ENCODE measurements at regions not wholly inside any gene's neighbourhood (a gene's known extent, or its start where the extent isn't known, plus 50 kb on each side); places are given as distances from the start of the nearest gene placed in this dataset.

DNA sequence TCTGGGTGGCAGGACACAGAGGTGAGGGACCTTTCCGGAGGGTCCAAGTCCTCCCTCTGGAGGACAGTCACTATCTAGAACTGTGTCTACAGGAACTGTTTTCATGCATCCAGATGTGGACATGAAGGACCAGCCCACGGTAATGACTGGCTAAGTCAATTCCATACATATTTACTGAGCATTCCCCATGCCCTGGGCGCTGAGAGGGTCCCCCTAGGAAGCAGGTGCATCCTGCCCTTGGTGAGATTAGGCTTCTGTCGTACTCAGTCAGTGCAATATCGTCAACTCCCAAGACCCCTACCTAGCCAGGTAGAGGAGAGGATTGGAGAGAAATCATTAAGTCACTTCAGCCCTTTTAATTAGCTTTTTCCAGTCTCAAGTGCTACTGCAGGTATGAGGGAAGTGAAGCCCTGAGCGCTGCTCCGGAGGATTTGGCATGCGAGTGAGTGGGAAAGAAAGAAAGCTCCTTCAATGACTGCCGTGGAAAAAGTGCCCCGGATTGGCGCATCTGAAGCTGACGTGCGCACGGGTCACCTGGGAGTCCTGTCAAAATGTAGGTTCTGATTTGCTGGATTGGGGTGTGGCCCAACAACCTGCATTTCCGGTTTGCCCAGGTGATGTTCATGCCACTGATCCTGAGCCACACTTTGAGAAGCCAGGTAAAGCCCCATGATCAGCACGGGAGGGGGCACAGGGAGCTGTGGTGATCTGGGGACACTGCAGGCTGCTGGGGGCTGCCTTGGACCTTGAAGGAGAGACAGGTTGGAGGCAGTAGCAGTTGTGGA is 367.4 kb upstream of the TNRC6C start:
- Histone ChIP-seq H3K9me3 (ENCODE audit: control insufficient read depth in 4 of 4, low read length in 3 of 4) (peaks cover 0 to 5% (median under 1%) of the 10 kb centered on the region in 4 donors), H3K4me1 (ENCODE audit: control insufficient read depth in 4 of 4, insufficient read depth in 4 of 4, low read length in 3 of 4) (no peaks in the 10 kb centered on the region), H3K27ac (ENCODE audit: low read depth in 1 of 2, low read length in 2 of 2) (no peak overlapping the region), H3K9ac (ENCODE audit: low read depth in 1 of 2, low read length in 2 of 2) (no peak overlapping the region), H3K36me3 (ENCODE audit: control insufficient read depth in 4 of 4, insufficient read depth in 3 of 4, low read depth in 1 of 4, low read length in 3 of 4) (no peaks in the 10 kb centered on the region), H3K27me3 (ENCODE audit: control insufficient read depth in 4 of 4, insufficient read depth in 4 of 4, low read length in 3 of 4) (peaks cover 0 to 2% (median 0%) of the 10 kb centered on the region in 4 donors), H3K4me3 (ENCODE audit: low read depth in 1 of 3, low read length in 3 of 3) (no peak overlapping the region)
- 67% methylated on average over 16 of the region's 16 CpGs for WGBS
- TF ChIP-seq HNF4A (conservative IDR thresholded peaks at IDR 0.05): no peak
- no peak for TF ChIP-seq EGR1 (IDR thresholded peaks at IDR 0.05; ENCODE audit: low read depth in 2 of 2)
- TF ChIP-seq NR2F2 (IDR thresholded peaks at IDR 0.05): no peak
- TF ChIP-seq, protein P1, sequence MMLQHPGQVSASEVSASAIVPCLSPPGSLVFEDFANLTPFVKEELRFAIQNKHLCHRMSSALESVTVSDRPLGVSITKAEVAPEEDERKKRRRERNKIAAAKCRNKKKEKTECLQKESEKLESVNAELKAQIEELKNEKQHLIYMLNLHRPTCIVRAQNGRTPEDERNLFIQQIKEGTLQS (IDR thresholded peaks at IDR 0.05): no peak
- TF ChIP-seq, protein P2, sequence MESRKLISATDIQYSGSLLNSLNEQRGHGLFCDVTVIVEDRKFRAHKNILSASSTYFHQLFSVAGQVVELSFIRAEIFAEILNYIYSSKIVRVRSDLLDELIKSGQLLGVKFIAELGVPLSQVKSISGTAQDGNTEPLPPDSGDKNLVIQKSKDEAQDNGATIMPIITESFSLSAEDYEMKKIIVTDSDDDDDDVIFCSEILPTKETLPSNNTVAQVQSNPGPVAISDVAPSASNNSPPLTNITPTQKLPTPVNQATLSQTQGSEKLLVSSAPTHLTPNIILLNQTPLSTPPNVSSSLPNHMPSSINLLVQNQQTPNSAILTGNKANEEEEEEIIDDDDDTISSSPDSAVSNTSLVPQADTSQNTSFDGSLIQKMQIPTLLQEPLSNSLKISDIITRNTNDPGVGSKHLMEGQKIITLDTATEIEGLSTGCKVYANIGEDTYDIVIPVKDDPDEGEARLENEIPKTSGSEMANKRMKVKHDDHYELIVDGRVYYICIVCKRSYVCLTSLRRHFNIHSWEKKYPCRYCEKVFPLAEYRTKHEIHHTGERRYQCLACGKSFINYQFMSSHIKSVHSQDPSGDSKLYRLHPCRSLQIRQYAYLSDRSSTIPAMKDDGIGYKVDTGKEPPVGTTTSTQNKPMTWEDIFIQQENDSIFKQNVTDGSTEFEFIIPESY (IDR thresholded peaks at IDR 0.05): no peak
- TF ChIP-seq TAF1 (conservative IDR thresholded peaks at IDR 0.05): no peak
- no peak for TF ChIP-seq RXRA (IDR thresholded peaks at IDR 0.05)
- TF ChIP-seq, protein P3, sequence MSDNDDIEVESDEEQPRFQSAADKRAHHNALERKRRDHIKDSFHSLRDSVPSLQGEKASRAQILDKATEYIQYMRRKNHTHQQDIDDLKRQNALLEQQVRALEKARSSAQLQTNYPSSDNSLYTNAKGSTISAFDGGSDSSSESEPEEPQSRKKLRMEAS (IDR thresholded peaks at IDR 0.05): no peak
- TF ChIP-seq HNF4G (IDR thresholded peaks at IDR 0.05): no peak
- TF ChIP-seq JUND (IDR thresholded peaks at IDR 0.05): no peak
- TF ChIP-seq RAD21 (IDR thresholded peaks at IDR 0.05): no peak
- no peak for TF ChIP-seq YY1 (IDR thresholded peaks at IDR 0.05)
- no peak for TF ChIP-seq FOXA2 (IDR thresholded peaks at IDR 0.05)
- TF ChIP-seq, protein P4, sequence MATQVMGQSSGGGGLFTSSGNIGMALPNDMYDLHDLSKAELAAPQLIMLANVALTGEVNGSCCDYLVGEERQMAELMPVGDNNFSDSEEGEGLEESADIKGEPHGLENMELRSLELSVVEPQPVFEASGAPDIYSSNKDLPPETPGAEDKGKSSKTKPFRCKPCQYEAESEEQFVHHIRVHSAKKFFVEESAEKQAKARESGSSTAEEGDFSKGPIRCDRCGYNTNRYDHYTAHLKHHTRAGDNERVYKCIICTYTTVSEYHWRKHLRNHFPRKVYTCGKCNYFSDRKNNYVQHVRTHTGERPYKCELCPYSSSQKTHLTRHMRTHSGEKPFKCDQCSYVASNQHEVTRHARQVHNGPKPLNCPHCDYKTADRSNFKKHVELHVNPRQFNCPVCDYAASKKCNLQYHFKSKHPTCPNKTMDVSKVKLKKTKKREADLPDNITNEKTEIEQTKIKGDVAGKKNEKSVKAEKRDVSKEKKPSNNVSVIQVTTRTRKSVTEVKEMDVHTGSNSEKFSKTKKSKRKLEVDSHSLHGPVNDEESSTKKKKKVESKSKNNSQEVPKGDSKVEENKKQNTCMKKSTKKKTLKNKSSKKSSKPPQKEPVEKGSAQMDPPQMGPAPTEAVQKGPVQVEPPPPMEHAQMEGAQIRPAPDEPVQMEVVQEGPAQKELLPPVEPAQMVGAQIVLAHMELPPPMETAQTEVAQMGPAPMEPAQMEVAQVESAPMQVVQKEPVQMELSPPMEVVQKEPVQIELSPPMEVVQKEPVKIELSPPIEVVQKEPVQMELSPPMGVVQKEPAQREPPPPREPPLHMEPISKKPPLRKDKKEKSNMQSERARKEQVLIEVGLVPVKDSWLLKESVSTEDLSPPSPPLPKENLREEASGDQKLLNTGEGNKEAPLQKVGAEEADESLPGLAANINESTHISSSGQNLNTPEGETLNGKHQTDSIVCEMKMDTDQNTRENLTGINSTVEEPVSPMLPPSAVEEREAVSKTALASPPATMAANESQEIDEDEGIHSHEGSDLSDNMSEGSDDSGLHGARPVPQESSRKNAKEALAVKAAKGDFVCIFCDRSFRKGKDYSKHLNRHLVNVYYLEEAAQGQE (IDR thresholded peaks at IDR 0.05): no peak
- TF ChIP-seq FOXA1 (IDR thresholded peaks at IDR 0.05): no peak
- TF ChIP-seq, protein P5, sequence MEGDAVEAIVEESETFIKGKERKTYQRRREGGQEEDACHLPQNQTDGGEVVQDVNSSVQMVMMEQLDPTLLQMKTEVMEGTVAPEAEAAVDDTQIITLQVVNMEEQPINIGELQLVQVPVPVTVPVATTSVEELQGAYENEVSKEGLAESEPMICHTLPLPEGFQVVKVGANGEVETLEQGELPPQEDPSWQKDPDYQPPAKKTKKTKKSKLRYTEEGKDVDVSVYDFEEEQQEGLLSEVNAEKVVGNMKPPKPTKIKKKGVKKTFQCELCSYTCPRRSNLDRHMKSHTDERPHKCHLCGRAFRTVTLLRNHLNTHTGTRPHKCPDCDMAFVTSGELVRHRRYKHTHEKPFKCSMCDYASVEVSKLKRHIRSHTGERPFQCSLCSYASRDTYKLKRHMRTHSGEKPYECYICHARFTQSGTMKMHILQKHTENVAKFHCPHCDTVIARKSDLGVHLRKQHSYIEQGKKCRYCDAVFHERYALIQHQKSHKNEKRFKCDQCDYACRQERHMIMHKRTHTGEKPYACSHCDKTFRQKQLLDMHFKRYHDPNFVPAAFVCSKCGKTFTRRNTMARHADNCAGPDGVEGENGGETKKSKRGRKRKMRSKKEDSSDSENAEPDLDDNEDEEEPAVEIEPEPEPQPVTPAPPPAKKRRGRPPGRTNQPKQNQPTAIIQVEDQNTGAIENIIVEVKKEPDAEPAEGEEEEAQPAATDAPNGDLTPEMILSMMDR (IDR thresholded peaks at IDR 0.05; ENCODE audit: low read depth, low read length, missing input control): no peak
- no peak for TF ChIP-seq SP1 (IDR thresholded peaks at IDR 0.05)
- no peak for TF ChIP-seq GABPA (IDR thresholded peaks at IDR 0.05 in 1 of 2, conservative IDR thresholded peaks at IDR 0.05 in 1 of 2)
- DNase-seq (ENCODE audit: low spot score): peak; percentile 19

All from liver (tissue), 8 donors.